ENCODE measurements at regions not wholly inside any gene's neighbourhood (a gene's known extent, or its start where the extent isn't known, plus 50 kb on each side); places are given as distances from the start of the nearest gene placed in this dataset.

DNA sequence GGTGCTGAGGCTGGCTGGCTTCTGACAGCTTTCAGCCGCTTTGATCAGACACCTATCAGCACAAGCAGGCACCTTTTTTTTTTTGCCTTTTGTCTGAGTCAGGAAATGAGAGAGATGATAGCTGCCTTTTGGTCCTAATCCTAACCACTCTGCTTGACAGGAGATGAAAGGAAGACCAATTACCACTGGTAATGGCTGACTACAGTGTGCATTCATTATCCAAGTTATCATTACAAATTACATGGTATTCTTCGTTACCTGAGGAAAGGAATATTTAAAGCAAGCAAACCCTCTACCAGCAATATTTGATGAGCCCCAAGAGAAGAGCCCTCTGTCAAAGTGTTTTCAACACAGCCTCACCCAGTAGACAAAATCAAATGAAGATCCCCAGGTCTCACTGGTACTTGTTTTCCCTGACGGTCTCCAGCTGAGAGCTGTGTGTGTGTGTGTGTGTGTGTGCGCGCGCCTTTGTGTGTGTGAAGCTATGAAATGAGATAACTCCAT lies 925.7 kb downstream of the DCDC2C start:
- TF ChIP-seq POLR2AphosphoS5 (IDR thresholded peaks at IDR 0.05; ENCODE audit: low read depth, low read length) (no peak), TAF1 (IDR thresholded peaks at IDR 0.05; ENCODE audit: borderline replicate concordance, insufficient read depth, low read length) (no peak)
- TF ChIP-seq, protein P1, sequence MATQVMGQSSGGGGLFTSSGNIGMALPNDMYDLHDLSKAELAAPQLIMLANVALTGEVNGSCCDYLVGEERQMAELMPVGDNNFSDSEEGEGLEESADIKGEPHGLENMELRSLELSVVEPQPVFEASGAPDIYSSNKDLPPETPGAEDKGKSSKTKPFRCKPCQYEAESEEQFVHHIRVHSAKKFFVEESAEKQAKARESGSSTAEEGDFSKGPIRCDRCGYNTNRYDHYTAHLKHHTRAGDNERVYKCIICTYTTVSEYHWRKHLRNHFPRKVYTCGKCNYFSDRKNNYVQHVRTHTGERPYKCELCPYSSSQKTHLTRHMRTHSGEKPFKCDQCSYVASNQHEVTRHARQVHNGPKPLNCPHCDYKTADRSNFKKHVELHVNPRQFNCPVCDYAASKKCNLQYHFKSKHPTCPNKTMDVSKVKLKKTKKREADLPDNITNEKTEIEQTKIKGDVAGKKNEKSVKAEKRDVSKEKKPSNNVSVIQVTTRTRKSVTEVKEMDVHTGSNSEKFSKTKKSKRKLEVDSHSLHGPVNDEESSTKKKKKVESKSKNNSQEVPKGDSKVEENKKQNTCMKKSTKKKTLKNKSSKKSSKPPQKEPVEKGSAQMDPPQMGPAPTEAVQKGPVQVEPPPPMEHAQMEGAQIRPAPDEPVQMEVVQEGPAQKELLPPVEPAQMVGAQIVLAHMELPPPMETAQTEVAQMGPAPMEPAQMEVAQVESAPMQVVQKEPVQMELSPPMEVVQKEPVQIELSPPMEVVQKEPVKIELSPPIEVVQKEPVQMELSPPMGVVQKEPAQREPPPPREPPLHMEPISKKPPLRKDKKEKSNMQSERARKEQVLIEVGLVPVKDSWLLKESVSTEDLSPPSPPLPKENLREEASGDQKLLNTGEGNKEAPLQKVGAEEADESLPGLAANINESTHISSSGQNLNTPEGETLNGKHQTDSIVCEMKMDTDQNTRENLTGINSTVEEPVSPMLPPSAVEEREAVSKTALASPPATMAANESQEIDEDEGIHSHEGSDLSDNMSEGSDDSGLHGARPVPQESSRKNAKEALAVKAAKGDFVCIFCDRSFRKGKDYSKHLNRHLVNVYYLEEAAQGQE (IDR thresholded peaks at IDR 0.05; ENCODE audit: insufficient read depth in 1 of 2, low read depth in 2 of 2, low read length in 2 of 2) = no peak
